ENCODE measurements at regions not wholly inside any gene's neighbourhood (a gene's known extent, or its start where the extent isn't known, plus 50 kb on each side); places are given as distances from the start of the nearest gene placed in this dataset.

- peaks cover 8% of the 10 kb centered on the region for H3K36me3 Mint-ChIP-seq (ENCODE audit: unreplicated experiment)
- H3K9me3 Mint-ChIP-seq (ENCODE audit: unreplicated experiment), result no peaks in the 10 kb centered on the region
- no peak for TF ChIP-seq CTCF (IDR thresholded peaks at IDR 0.05; ENCODE audit: partially characterized antibody, unreplicated experiment)
- H3K4me3 Mint-ChIP-seq (ENCODE audit: unreplicated experiment), result no peak overlapping the region
- no peaks in the 10 kb centered on the region for H3K4me1 Mint-ChIP-seq (ENCODE audit: low read depth, unreplicated experiment)
- no peak overlapping the region for H3K27ac Mint-ChIP-seq (ENCODE audit: unreplicated experiment)
- H3K27me3 Mint-ChIP-seq (ENCODE audit: unreplicated experiment), result no peaks in the 10 kb centered on the region
- DNase-seq, result no peak
Measured at GRCh38 chr4:66840178-66840577, 705.1 kb downstream of the CENPC start.

GRCh38 chr4:66837279-66837922 is 707.9 kb downstream of the CENPC start:
- Mint-ChIP-seq H3K4me3 (ENCODE audit: unreplicated experiment) (no peak overlapping the region), H3K4me1 (ENCODE audit: low read depth, unreplicated experiment) (no peaks in the 10 kb centered on the region)
- no peak for DNase-seq

GRCh38 chr4:66829310-66829709 is 716.0 kb downstream of the CENPC start:
- DNase-seq, result no peak
- TF ChIP-seq CTCF (IDR thresholded peaks at IDR 0.05; ENCODE audit: partially characterized antibody, unreplicated experiment), result no peak
- H3K4me3 Mint-ChIP-seq (ENCODE audit: unreplicated experiment), result no peak overlapping the region
- H3K4me1 Mint-ChIP-seq (ENCODE audit: low read depth, unreplicated experiment), result no peaks in the 10 kb centered on the region
- H3K36me3 Mint-ChIP-seq (ENCODE audit: unreplicated experiment), result peaks cover 7% of the 10 kb centered on the region
- no peak overlapping the region for H3K27ac Mint-ChIP-seq (ENCODE audit: unreplicated experiment)
- peaks cover 3% of the 10 kb centered on the region for H3K9me3 Mint-ChIP-seq (ENCODE audit: unreplicated experiment)
- peaks cover 1% of the 10 kb centered on the region for H3K27me3 Mint-ChIP-seq (ENCODE audit: unreplicated experiment)

More at GRCh38 chr4:66837279-66837922, 707.9 kb downstream of the CENPC start:
- Mint-ChIP-seq H3K27me3 (ENCODE audit: unreplicated experiment) (no peaks in the 10 kb centered on the region), H3K36me3 (ENCODE audit: unreplicated experiment) (peaks cover 8% of the 10 kb centered on the region), H3K27ac (ENCODE audit: unreplicated experiment) (no peak overlapping the region), H3K9me3 (ENCODE audit: unreplicated experiment) (no peaks in the 10 kb centered on the region)
- no peak for TF ChIP-seq CTCF (IDR thresholded peaks at IDR 0.05; ENCODE audit: partially characterized antibody, unreplicated experiment)

GRCh38 chr4:66820681-66821080 is 724.6 kb downstream of the CENPC start:
- Mint-ChIP-seq H3K27ac (ENCODE audit: unreplicated experiment) (no peak overlapping the region), H3K4me1 (ENCODE audit: low read depth, unreplicated experiment) (no peaks in the 10 kb centered on the region), H3K4me3 (ENCODE audit: unreplicated experiment) (no peak overlapping the region), H3K9me3 (ENCODE audit: unreplicated experiment) (peaks cover 2% of the 10 kb centered on the region), H3K27me3 (ENCODE audit: unreplicated experiment) (peaks cover 4% of the 10 kb centered on the region), H3K36me3 (ENCODE audit: unreplicated experiment) (no peaks in the 10 kb centered on the region)
- TF ChIP-seq CTCF (IDR thresholded peaks at IDR 0.05; ENCODE audit: partially characterized antibody, unreplicated experiment), result no peak
- DNase-seq, result no peak

GRCh38 chr4:66814277-66814676 is 731.0 kb downstream of the CENPC start:
- DNase-seq, result no peak
- no peak overlapping the region for H3K4me3 Mint-ChIP-seq (ENCODE audit: unreplicated experiment)
- H3K27ac Mint-ChIP-seq (ENCODE audit: unreplicated experiment), result no peak overlapping the region
- TF ChIP-seq CTCF (IDR thresholded peaks at IDR 0.05; ENCODE audit: partially characterized antibody, unreplicated experiment), result no peak
- peaks cover 2% of the 10 kb centered on the region for H3K4me1 Mint-ChIP-seq (ENCODE audit: low read depth, unreplicated experiment)
- peaks cover 3% of the 10 kb centered on the region for H3K9me3 Mint-ChIP-seq (ENCODE audit: unreplicated experiment)
- H3K36me3 Mint-ChIP-seq (ENCODE audit: unreplicated experiment), result no peaks in the 10 kb centered on the region
- peaks cover 5% of the 10 kb centered on the region for H3K27me3 Mint-ChIP-seq (ENCODE audit: unreplicated experiment)
